ENCODE measurements at regions not wholly inside any gene's neighbourhood (a gene's known extent, or its start where the extent isn't known, plus 50 kb on each side); places are given as distances from the start of the nearest gene placed in this dataset.

DNA sequence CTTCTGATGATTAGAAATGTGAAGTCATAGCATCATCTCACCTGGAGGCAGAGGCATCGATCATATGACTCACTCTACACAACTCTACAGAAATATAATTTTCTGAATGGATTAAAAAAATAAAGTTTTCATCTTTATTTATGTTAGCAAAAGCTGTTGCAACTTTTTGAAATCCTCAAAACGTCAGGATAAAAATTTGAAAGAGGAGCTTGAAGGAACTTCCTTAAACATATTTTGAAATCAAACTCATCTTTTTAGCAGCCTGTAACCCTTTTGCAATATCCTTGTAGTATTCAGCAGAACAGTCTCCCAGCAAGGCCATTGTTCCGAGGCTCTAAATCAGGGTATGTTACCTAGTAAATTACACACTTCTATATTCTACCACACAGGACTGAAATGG is 985.4 kb downstream of the PLOD2 start:
- Mint-ChIP-seq H3K27ac (no peak overlapping the region), H3K27me3 (ENCODE audit: low read depth) (no peaks in the 10 kb centered on the region), H3K9me3 (no peaks in the 10 kb centered on the region), H3K36me3 (ENCODE audit: low read depth) (no peaks in the 10 kb centered on the region), H3K4me3 (no peak overlapping the region), H3K4me1 (no peaks in the 10 kb centered on the region)
- TF ChIP-seq, protein P1, sequence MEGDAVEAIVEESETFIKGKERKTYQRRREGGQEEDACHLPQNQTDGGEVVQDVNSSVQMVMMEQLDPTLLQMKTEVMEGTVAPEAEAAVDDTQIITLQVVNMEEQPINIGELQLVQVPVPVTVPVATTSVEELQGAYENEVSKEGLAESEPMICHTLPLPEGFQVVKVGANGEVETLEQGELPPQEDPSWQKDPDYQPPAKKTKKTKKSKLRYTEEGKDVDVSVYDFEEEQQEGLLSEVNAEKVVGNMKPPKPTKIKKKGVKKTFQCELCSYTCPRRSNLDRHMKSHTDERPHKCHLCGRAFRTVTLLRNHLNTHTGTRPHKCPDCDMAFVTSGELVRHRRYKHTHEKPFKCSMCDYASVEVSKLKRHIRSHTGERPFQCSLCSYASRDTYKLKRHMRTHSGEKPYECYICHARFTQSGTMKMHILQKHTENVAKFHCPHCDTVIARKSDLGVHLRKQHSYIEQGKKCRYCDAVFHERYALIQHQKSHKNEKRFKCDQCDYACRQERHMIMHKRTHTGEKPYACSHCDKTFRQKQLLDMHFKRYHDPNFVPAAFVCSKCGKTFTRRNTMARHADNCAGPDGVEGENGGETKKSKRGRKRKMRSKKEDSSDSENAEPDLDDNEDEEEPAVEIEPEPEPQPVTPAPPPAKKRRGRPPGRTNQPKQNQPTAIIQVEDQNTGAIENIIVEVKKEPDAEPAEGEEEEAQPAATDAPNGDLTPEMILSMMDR (IDR thresholded peaks at IDR 0.05; ENCODE audit: unreplicated experiment in 3 of 3), result no peak

DNA sequence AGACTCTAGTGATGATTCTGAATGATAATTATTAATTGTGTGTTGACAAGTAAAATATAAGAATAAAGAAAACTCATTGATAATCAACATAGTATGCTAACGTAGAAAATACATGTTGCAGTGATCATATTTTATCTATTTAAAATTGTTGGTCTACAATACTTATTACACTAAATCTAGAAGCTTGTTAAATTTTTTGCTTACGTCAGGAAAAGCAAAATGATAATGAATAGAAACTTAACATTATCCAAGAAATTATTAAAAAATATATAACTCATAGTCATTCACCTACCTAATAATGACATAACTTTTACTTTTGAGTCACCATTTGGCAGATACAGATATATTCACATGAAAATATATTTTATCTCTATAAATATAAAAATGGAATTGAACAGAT is 984.1 kb downstream of the PLOD2 start:
- Mint-ChIP-seq H3K27ac (no peak overlapping the region), H3K9me3 (no peaks in the 10 kb centered on the region), H3K4me3 (no peak overlapping the region), H3K36me3 (ENCODE audit: low read depth) (no peaks in the 10 kb centered on the region), H3K4me1 (no peaks in the 10 kb centered on the region), H3K27me3 (ENCODE audit: low read depth) (no peaks in the 10 kb centered on the region)
- TF ChIP-seq, protein P1 (IDR thresholded peaks at IDR 0.05; ENCODE audit: unreplicated experiment in 3 of 3), result no peak

DNA sequence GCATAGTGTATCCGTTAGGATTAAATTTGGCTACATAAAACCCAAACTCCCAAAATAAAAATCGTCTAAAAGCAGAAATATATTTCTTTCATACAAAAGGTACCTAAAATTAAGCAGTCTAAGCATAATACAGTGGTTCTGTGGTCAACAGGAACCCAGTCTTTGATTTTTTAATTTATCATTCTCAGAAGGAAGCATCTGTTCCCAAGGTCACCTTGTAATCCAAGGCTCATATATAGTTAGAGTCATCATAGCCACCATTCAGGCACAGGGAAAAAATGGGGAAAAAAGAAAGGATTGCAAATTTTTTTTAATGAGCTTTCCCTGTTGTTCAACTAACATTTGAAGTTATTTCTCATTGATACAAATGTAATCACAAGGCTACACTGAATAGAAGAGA is 983.2 kb downstream of the PLOD2 start:
- Mint-ChIP-seq H3K36me3 (ENCODE audit: low read depth) (no peaks in the 10 kb centered on the region), H3K9me3 (no peaks in the 10 kb centered on the region), H3K27me3 (ENCODE audit: low read depth) (no peaks in the 10 kb centered on the region), H3K4me1 (no peaks in the 10 kb centered on the region), H3K4me3 (no peak overlapping the region), H3K27ac (no peak overlapping the region)
- TF ChIP-seq, protein P1 (IDR thresholded peaks at IDR 0.05; ENCODE audit: unreplicated experiment in 3 of 3), result no peak

DNA sequence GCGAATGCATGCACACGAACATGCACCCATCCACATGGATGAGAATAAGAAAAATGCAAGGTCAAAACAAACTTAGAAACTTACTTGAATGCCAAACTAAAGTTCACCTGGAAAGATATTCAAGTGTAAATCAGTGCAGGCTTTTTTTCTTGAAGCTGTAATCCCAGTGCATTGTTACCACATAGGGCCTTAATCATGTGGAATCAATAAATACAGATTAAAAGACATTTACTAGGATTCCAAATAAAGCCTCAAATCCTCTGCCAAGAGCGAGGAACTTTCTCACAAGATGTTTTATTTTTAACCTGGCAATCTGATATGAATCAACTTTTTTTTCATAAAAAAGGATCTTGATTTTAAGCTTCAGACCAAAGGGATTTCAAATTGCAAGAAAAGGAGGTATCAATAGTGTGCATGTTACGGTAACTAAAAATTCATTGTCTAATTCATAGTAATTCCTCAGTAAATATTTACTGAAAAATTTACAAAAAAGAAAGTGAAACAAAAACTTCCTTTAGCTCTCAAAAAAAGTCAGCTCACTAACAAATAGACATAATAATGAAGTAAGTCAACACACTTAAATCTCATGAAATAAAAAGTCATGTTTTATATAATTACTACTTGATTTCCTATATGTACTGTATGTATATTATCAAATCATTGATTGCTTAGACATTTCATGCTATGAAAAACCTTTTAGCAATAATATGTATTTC is 978.6 kb downstream of the PLOD2 start:
- Mint-ChIP-seq H3K36me3 (ENCODE audit: low read depth) (no peaks in the 10 kb centered on the region), H3K4me1 (no peaks in the 10 kb centered on the region), H3K9me3 (no peaks in the 10 kb centered on the region), H3K27ac (no peak overlapping the region), H3K4me3 (no peak overlapping the region), H3K27me3 (ENCODE audit: low read depth) (no peaks in the 10 kb centered on the region)
- TF ChIP-seq, protein P1 (IDR thresholded peaks at IDR 0.05; ENCODE audit: unreplicated experiment in 3 of 3), result no peak

DNA sequence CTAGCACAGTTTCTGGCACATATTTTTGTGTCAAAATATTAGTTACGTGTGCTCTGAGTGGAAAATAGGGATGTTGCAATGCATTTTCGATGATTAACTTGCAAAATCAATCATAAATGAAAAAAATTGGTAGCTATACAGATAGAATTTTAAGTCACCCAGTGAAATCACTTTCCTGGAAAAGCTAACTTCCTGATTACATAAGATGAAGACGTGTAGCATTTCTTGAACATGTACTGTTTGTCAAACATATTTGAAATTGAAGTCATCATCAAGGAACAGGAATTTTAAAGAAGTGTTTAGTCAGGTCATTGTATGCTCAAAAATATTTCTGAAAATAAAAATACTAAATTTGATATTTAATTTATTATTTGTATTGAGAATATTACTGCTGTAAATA is 977.7 kb downstream of the PLOD2 start:
- Mint-ChIP-seq H3K9me3 (no peaks in the 10 kb centered on the region), H3K27me3 (ENCODE audit: low read depth) (no peaks in the 10 kb centered on the region), H3K4me3 (no peak overlapping the region), H3K36me3 (ENCODE audit: low read depth) (no peaks in the 10 kb centered on the region), H3K4me1 (no peaks in the 10 kb centered on the region), H3K27ac (no peak overlapping the region)
- TF ChIP-seq, protein P1 (IDR thresholded peaks at IDR 0.05; ENCODE audit: unreplicated experiment in 3 of 3), result no peak

DNA sequence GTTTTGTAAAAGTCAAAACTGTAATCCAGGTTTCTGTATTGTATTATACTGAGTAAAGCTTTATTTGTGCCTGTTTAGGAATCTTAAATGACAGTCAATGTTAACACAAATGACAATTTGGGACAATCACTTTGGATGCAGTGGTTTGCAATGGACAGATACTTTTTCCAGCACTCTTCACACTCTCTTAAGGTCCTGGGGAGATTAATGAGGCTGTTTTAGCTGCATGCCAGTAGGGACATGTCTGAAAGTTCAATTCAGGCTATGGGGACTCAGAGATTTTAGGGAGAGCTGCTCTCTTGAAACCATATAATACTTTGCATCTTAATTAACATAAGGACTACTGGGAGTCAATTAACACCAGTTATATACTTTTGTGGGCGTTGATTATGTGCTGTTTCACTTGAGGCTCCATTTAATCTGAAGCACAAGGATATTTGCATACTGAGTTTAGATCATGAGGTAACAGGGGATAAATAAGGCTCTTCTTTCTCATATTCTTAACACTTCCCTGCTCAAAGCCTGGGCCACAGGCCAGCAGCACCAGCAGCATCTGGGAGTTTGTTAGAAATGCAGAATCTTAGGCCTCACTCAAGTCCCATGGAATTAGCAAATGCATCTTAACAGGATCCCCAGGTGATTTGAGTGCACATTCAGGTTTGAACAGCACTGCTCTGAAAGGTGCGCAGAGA is 972.8 kb downstream of the PLOD2 start:
- Mint-ChIP-seq H3K36me3 (ENCODE audit: low read depth) (no peaks in the 10 kb centered on the region), H3K4me3 (no peak overlapping the region), H3K9me3 (peaks cover 4% of the 10 kb centered on the region), H3K4me1 (no peaks in the 10 kb centered on the region), H3K27ac (no peak overlapping the region), H3K27me3 (ENCODE audit: low read depth) (no peaks in the 10 kb centered on the region)
- TF ChIP-seq, protein P1 (IDR thresholded peaks at IDR 0.05; ENCODE audit: unreplicated experiment in 3 of 3), result no peak
